GM18867 (cell line): ENCODE measurements at regions not wholly inside any gene's neighbourhood (a gene's known extent, or its start where the extent isn't known, plus 50 kb on each side); places are given as distances from the start of the nearest gene placed in this dataset.
"Not testable (repeated sequence)": the region's sequence is repeated elsewhere in the genome, so short reads cannot be mapped to it uniquely, and the experiment has no call there.

Experiments
- ATAC-seq: cut with Tn5 transposase; IDR thresholded peaks from one replicate; pipeline ENCODE4 v1.9.1; 2021; ENCODE audit warnings: mild to moderate bottlenecking, moderate library complexity; ENCODE audit not compliant: unreplicated experiment

DNA sequence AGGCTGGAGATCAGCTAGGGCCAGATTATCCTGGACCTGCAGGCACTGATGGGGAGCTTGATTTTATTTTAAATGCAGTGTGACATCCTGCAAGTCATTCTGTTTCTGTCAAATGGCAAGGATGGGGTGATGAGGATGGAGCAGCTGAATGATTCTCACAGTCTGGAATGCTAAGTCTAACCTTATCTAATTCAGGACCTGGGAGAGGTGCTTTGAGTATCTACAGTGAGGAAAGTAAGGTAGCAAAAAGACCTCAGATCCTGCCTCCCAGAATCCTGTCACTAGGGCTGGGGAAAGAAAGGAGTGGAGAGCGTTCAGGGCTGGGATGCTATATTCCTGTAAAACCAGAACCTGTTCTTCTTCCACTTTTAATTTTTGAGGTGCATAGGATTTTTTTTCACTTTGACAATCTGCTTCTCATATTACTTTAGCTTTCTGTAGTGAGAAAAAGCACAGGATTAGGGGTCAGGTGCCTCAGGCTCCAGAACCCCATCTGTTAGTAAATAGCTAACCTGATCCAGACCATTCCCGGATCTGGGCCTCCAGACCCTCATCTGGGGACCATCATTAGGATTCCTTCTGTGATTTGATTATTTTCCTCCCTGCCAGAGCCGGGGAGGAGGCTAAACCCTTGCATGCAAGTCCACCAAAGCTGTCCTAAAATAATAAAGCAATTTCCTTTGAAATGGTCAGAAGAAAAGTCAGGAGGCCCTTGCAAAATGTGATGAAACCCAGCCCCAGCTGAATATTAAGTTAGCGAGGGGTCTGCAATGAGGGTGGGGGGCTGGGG is 54.7 kb downstream of the ASCL1 start:
- no peak for ATAC-seq

DNA sequence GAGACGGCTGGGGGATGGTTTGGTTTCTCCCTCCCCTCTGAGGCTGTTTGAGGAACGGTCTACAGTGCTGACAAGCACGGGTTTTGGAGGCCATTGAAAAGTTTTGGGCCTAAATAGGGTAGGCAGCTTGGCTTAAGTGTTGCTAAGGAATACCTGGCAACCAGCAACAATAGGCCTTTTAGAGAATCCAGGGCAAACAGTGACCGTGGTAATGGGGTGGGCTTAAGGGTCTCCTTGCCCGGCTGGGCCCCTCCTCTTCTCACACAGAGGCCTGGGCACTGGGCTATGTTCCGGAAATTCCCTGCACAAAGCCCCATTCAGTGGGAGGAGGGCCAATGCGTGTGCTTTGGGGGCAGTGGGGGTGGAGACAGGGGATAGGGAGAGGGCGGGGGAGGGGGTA is 55.4 kb downstream of the ASCL1 start:
- ATAC-seq: no peak

- no peak for ATAC-seq
These were observed 56.3 kb downstream of the ASCL1 start for GRCh38 chr12:103013741-103014300.

DNA sequence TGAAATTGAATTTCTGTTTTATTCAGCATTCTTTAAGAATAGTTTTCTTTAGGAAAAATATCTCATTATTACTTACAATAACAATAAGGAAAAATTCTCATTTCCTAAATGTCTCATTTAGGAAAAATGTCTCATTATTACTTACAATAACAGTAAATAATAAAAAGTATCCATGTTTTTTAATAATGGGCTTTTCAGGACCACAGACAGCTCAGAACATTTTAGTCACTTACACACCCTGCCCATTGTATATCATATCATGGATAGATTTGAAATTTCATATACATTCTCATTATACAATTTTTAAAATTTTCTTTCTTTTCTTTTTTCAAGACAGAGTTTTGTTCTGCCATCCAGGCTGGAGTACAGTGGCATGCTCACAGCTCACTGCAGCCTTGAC is 58.9 kb downstream of the ASCL1 start:
- no peak for ATAC-seq

GRCh38 chr12:103020839-103021238 is 63.4 kb downstream of the ASCL1 start:
- ATAC-seq: no peak

DNA sequence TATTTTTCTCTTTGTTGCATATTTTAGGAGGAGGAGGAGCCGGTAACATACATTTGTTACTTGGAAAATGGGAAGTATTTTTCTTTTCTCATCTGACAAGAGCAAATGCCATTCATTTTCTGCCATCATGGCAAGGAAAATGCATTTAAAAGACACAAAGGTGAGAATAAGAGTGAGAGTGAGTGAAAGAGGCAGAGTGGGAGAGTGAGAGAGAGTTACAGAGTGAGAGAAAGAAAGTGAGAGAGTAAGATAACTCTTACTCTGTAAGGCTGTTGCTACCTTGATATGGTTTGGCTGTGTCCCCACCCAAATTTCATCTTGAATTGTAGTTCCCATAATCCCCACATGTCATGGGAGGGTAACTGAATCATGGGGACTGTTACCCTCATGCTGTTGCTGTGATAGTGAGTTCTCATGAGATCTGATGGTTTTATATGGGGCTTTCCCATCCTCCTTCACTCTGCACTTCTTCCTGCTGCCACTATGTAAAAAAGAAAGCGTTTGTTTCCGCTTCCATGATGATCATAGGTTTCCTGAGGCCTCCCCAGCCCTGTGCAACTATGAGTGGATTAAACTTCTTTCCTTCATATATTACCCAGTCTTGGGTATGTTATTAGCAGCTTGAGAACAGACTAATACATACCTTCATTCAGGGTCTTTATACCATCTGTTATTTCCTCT is 64.2 kb downstream of the ASCL1 start:
- ATAC-seq: no peak

- no peak for ATAC-seq
These were observed 67.2 kb downstream of the ASCL1 start for GRCh38 chr12:103024650-103025049.

DNA sequence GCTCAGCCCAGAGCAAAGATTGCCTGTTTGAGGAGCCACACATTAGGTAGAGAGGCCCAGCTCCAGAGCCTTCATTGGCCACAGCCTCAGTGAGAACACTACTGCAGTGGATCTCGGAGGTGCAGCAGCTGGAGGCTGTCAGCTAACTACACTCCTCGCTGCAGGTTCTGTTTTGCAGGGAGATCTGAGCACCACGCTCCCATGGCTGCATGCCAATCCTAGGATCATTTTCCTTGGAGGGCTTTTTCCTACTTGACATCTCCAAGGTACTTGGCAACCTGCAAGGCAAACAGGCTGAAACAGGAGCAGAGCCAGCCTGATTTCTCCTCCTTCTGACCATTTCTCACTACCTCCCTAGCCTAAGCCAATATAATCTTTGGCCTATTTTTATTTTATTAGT is 69.2 kb downstream of the ASCL1 start:
- ATAC-seq: not testable (repeated sequence)

- ATAC-seq: no peak
These were observed 71.6 kb downstream of the ASCL1 start for GRCh38 chr12:103028881-103029639.

DNA sequence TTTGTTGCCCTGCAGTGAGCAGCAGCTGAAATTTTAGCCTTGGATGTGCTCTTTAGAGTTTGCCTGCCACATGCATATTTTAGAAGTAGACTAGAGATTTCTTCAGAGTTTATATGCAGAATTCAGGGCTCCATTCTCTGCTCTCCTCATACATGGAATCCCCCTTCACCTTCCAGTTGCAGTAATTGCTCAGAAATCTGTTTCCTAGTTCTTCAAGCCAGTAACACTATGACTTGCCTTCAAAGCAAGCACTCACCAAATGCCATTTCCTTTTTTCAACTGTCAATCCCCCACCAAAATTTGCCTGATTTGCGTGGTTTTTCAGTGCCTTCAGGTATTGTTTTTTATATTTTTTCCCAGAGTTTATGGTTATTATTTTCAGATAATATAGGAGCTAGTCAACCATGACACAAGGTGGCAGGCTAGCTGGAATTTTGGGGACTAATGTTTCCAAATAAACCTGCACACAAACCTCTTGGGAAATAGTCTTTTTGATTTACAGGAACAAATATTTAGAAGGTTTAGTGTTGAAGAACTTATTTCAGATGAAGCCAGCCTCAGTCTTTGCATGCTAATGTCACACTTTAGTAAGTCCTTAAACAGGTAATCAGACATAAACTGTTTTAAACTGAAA is 79.2 kb downstream of the ASCL1 start:
- no peak for ATAC-seq

- no peak for ATAC-seq
These were observed 86.3 kb downstream of the ASCL1 start for GRCh38 chr12:103043531-103044486.

DNA sequence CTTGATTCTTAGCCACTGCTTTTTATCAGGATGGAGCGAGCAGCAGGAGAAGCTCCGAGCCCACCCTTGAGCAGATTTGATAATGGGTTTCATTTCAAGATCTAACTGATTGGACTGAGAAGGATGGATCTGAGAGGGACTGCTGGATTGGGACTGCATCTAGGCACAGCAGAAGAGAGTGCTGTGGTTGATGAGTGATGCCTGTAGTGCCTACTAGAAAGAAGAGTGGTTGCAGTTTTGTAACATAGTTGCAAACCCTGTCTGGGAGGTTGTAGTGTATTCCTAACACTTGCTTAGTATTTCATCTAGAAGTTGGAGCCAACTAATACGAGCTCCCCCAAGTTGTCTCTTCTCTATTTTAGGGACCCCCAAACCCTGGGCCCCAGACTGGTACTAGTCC is 88.7 kb downstream of the ASCL1 start:
- no peak for ATAC-seq

- no peak for ATAC-seq
These were observed 92.8 kb downstream of the ASCL1 start for GRCh38 chr12:103050273-103050672.

GRCh38 chr12:103053089-103053488 is 95.6 kb downstream of the ASCL1 start:
- ATAC-seq: no peak

- ATAC-seq: no peak
These were observed 116.2 kb downstream of the ASCL1 start for GRCh38 chr12:103073630-103074029.

- no peak for ATAC-seq
These were observed 118.4 kb downstream of the ASCL1 start for GRCh38 chr12:103075848-103076247.

GRCh38 chr12:103077108-103077773 is 119.8 kb downstream of the ASCL1 start:
- no peak for ATAC-seq

DNA sequence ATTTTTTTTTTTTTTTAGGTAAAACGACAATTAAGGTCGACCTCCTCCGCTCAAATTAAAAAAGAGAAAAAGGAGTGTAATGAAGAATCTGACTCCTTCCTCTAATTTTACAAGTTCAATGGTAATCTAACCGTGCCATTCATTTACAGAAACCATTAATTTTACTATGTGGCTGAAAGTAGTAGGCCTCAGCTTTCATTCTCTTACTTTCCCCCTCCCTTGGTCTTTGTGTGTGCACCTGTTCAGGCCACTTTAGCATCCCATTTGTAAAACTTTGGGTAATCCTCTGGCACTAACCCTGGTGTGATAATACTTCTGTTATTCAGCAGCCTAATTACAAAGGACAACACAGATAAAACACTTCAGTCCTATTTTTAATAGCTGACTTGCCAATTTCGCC is 128.1 kb downstream of the ASCL1 start:
- ATAC-seq: peak; percentile 82

GRCh38 chr12:103086471-103086870 is 129.0 kb downstream of the ASCL1 start:
- no peak for ATAC-seq
